ENCODE measurements at regions not wholly inside any gene's neighbourhood (a gene's known extent, or its start where the extent isn't known, plus 50 kb on each side); places are given as distances from the start of the nearest gene placed in this dataset.

- no peak for TF ChIP-seq TAF1 (IDR thresholded peaks at IDR 0.05; ENCODE audit: borderline replicate concordance, insufficient read depth, low read length)
- TF ChIP-seq REST (IDR thresholded peaks at IDR 0.05; ENCODE audit: insufficient read depth in 1 of 2, low read depth in 2 of 2, low read length in 2 of 2) = no peak
- no peak for TF ChIP-seq SIN3A (IDR thresholded peaks at IDR 0.05; ENCODE audit: borderline replicate concordance, insufficient read depth, low read length)
- no peak for TF ChIP-seq POLR2AphosphoS5 (IDR thresholded peaks at IDR 0.05; ENCODE audit: low read depth, low read length)
- no peak for TF ChIP-seq FOXP2 (optimal IDR thresholded peaks at IDR 0.05; ENCODE audit: borderline replicate concordance, extremely low read depth, extremely low read length, insufficient read depth)
Measured at GRCh38 chr14:104368751-104369100, 210.8 kb upstream of the C14orf180 start.

GRCh38 chr14:104369208-104369607 lies 210.4 kb upstream of the C14orf180 start:
- TF ChIP-seq TAF1 (IDR thresholded peaks at IDR 0.05; ENCODE audit: borderline replicate concordance, insufficient read depth, low read length) (no peak), FOXP2 (optimal IDR thresholded peaks at IDR 0.05; ENCODE audit: borderline replicate concordance, extremely low read depth, extremely low read length, insufficient read depth) (no peak), SIN3A (IDR thresholded peaks at IDR 0.05; ENCODE audit: borderline replicate concordance, insufficient read depth, low read length) (no peak), REST (IDR thresholded peaks at IDR 0.05; ENCODE audit: insufficient read depth in 1 of 2, low read depth in 2 of 2, low read length in 2 of 2) (no peak), POLR2AphosphoS5 (IDR thresholded peaks at IDR 0.05; ENCODE audit: low read depth, low read length) (no peak)

- TF ChIP-seq REST (IDR thresholded peaks at IDR 0.05; ENCODE audit: insufficient read depth in 1 of 2, low read depth in 2 of 2, low read length in 2 of 2) (no peak), TAF1 (IDR thresholded peaks at IDR 0.05; ENCODE audit: borderline replicate concordance, insufficient read depth, low read length) (no peak), SIN3A (IDR thresholded peaks at IDR 0.05; ENCODE audit: borderline replicate concordance, insufficient read depth, low read length) (no peak), FOXP2 (optimal IDR thresholded peaks at IDR 0.05; ENCODE audit: borderline replicate concordance, extremely low read depth, extremely low read length, insufficient read depth) (no peak), POLR2AphosphoS5 (IDR thresholded peaks at IDR 0.05; ENCODE audit: low read depth, low read length) (no peak)
Measured at GRCh38 chr14:104370256-104370870, 209.2 kb upstream of the C14orf180 start.

GRCh38 chr14:104371031-104371430 lies 208.5 kb upstream of the C14orf180 start:
- TF ChIP-seq REST (IDR thresholded peaks at IDR 0.05; ENCODE audit: insufficient read depth in 1 of 2, low read depth in 2 of 2, low read length in 2 of 2) = no peak
- no peak for TF ChIP-seq FOXP2 (optimal IDR thresholded peaks at IDR 0.05; ENCODE audit: borderline replicate concordance, extremely low read depth, extremely low read length, insufficient read depth)
- TF ChIP-seq SIN3A (IDR thresholded peaks at IDR 0.05; ENCODE audit: borderline replicate concordance, insufficient read depth, low read length) = no peak
- no peak for TF ChIP-seq POLR2AphosphoS5 (IDR thresholded peaks at IDR 0.05; ENCODE audit: low read depth, low read length)
- TF ChIP-seq TAF1 (IDR thresholded peaks at IDR 0.05; ENCODE audit: borderline replicate concordance, insufficient read depth, low read length) = no peak
